ENCODE measurements at regions not wholly inside any gene's neighbourhood (a gene's known extent, or its start where the extent isn't known, plus 50 kb on each side); places are given as distances from the start of the nearest gene placed in this dataset.

GRCh38 chr5:136510481-136510880 lies 145.1 kb upstream of the TRPC7 start:
- TF ChIP-seq CTCF (IDR thresholded peaks at IDR 0.05) (no peak), POLR2AphosphoS5 (IDR thresholded peaks at IDR 0.05) (no peak), POLR2A (IDR thresholded peaks at IDR 0.05) (no peak)
